Peyer's patch (tissue), 4 donors: ENCODE measurements at regions not wholly inside any gene's neighbourhood (a gene's known extent, or its start where the extent isn't known, plus 50 kb on each side); places are given as distances from the start of the nearest gene placed in this dataset.

Experiments used
- DNase-seq, 3 donors: peaks; one replicate each; pipeline ENCODE4 v3.0.0-alpha.2; 2017 to 2019
- H3K27ac ChIP-seq, 4 donors: fragments of 200-600 bp; sonication (generic); one replicate each; pipeline ENCODE4 v1.5.1; 2016 to 2019
- H3K27me3 ChIP-seq, 2 donors: fragments of 200-600 bp; sonication (generic); one replicate each; pipeline ENCODE4 v1.5.1; 2019
- H3K36me3 ChIP-seq, 3 donors: fragments of 200-600 bp; sonication (generic); one replicate each; pipeline ENCODE4 v1.5.1; 2016 to 2019
- H3K4me1 ChIP-seq, 4 donors: fragments of 200-600 bp; sonication (generic); one replicate each; pipeline ENCODE4 v1.5.1; 2016 to 2019
- H3K4me3 ChIP-seq, 4 donors: fragments of 200-600 bp; sonication (generic); 1 replicate in 3 of 4; 2 replicates in 1 of 4; pipeline ENCODE4 v1.5.1; 2016 to 2019; ENCODE audit warnings: mild to moderate bottlenecking in 1 of 4
- H3K9me3 ChIP-seq, 4 donors: fragments of 200-600 bp; sonication (generic); one replicate each; pipeline ENCODE4 v1.5.1; 2016 to 2019; ENCODE audit warnings: mild to moderate bottlenecking in 1 of 4
- CTCF ChIP-seq, 6 experiments: fragments of 450-650 bp in 4 of 6; fragments of 200-600 bp in 2 of 6; sonication (generic) in 1 of 6; IDR thresholded peaks; one replicate each; pipeline ENCODE4 v1.5.1; 2017 to 2019; ENCODE audit warnings: antibody characterized with exemption in 6 of 6, mild to moderate bottlenecking in 3 of 6, moderate library complexity in 1 of 6
- POLR2A ChIP-seq, 2 donors: fragments of 450-650 bp; IDR thresholded peaks; one replicate each; pipeline ENCODE4 v1.5.1; 2017; ENCODE audit warnings: antibody characterized with exemption in 2 of 2, mild to moderate bottlenecking in 2 of 2, moderate library complexity in 2 of 2

- no peak for DNase-seq
- Histone ChIP-seq H3K4me3 (no peak overlapping the region), H3K27ac (no peak overlapping the region), H3K4me1 (peaks cover 0 to 8% (median 5%) of the 10 kb centered on the region in 4 donors), H3K36me3 (no peaks in the 10 kb centered on the region), H3K9me3 (no peaks in the 10 kb centered on the region), H3K27me3 (no peaks in the 10 kb centered on the region)
- TF ChIP-seq CTCF (IDR thresholded peaks at IDR 0.05) = no peak
Measured at GRCh38 chr17:77847221-77848085, 111.0 kb upstream of the TNRC6C start.

DNA sequence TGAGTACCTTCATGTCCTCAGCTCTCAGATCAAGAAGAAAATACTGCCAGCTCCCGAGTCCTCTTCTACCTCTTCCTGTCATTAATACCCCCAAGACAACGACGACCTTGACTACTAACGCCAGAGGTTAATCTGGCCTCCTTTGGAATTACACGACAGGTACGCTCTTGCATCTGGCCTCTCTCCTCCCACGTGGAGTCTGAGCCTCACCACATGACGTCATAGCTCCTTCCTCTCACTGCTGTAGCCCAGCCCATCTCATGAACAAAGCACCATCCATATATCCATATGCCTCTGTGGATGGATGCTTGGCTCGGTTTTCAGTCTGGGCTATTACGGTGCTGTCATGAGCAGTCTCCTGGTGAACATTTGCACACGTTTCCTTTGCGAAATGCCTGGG, 110.2 kb upstream of the TNRC6C start:
- H3K4me1 ChIP-seq = peaks cover 0 to 3% (median 1%) of the 10 kb centered on the region in 4 donors
- no peaks in the 10 kb centered on the region for H3K9me3 ChIP-seq
- H3K36me3 ChIP-seq = no peaks in the 10 kb centered on the region
- H3K27ac ChIP-seq = no peak overlapping the region
- no peak overlapping the region for H3K4me3 ChIP-seq
- H3K27me3 ChIP-seq = no peaks in the 10 kb centered on the region
- TF ChIP-seq POLR2A (IDR thresholded peaks at IDR 0.05) (no peak), CTCF (IDR thresholded peaks at IDR 0.05) (no peak)
- DNase-seq = no peak

- Histone ChIP-seq H3K4me1 (peaks cover 0 to 3% (median 0%) of the 10 kb centered on the region in 4 donors), H3K27me3 (no peaks in the 10 kb centered on the region), H3K36me3 (no peaks in the 10 kb centered on the region), H3K4me3 (no peak overlapping the region), H3K9me3 (no peaks in the 10 kb centered on the region), H3K27ac (no peak overlapping the region)
- no peak for TF ChIP-seq POLR2A (IDR thresholded peaks at IDR 0.05)
- TF ChIP-seq CTCF (IDR thresholded peaks at IDR 0.05) = no peak
- DNase-seq = no peak
Measured at GRCh38 chr17:77849239-77849638, 109.3 kb upstream of the TNRC6C start.

- Histone ChIP-seq H3K36me3 (no peaks in the 10 kb centered on the region), H3K27ac (no peak overlapping the region), H3K9me3 (no peaks in the 10 kb centered on the region), H3K4me1 (no peaks in the 10 kb centered on the region), H3K4me3 (no peak overlapping the region), H3K27me3 (no peaks in the 10 kb centered on the region)
- DNase-seq = no peak
- TF ChIP-seq POLR2A (IDR thresholded peaks at IDR 0.05) (no peak), CTCF (IDR thresholded peaks at IDR 0.05) (no peak)
Measured at GRCh38 chr17:77851921-77852320, 106.6 kb upstream of the TNRC6C start.

DNA sequence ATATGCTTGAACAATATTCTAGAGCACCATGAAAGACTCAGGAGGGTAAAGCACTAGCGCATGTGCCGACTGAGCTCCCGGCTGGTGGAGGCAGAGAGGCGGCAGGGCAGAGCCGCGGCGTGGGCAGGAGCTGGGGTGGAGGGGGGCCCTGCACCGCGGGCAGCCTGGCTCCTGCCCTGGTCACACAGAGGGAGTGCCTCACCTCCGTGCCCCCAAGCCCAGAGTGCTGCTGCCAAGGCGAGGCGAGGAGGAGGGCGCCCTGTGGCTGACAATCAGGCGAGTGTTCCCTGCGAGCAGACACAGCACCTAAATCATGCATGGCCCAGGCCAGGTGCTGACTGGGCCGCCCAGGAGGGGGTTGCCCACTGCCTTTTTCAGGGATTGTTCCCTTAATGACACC, 105.8 kb upstream of the TNRC6C start:
- Histone ChIP-seq H3K27me3 (no peaks in the 10 kb centered on the region), H3K27ac (no peak overlapping the region), H3K9me3 (no peaks in the 10 kb centered on the region), H3K36me3 (no peaks in the 10 kb centered on the region), H3K4me3 (no peak overlapping the region), H3K4me1 (no peaks in the 10 kb centered on the region)
- TF ChIP-seq POLR2A (IDR thresholded peaks at IDR 0.05) (no peak), CTCF (IDR thresholded peaks at IDR 0.05) (no peak)
- DNase-seq = no peak
